GM23338 (cell line): ENCODE measurements at regions not wholly inside any gene's neighbourhood (a gene's known extent, or its start where the extent isn't known, plus 50 kb on each side); places are given as distances from the start of the nearest gene placed in this dataset.

Source experiments
- CREB1 ChIP-seq: fragments of 250-450 bp; sonication (Bioruptor Pico); IDR thresholded peaks from 2 replicates; pipeline ENCODE4 v1.5.0; 2020; ENCODE audit warnings: low read depth, mild to moderate bottlenecking, moderate library complexity
- EZH2 ChIP-seq: fragments of 200-600 bp; sonication (generic); IDR thresholded peaks from one replicate; pipeline ENCODE4 v1.8.0; 2017; ENCODE audit warnings: antibody characterized with exemption, mild to moderate bottlenecking, low read depth; ENCODE audit not compliant: unreplicated experiment
- EZH2phosphoT487 ChIP-seq: fragments of 200-600 bp; sonication (generic); IDR thresholded peaks from one replicate; pipeline ENCODE4 v1.8.1; 2018; ENCODE audit warnings: antibody characterized with exemption; ENCODE audit not compliant: unreplicated experiment
- JUNB ChIP-seq: IDR thresholded peaks from one replicate; pipeline ENCODE4 v1.6.1; 2016; ENCODE audit warnings: antibody characterized with exemption; ENCODE audit not compliant: unreplicated experiment
- NANOG ChIP-seq: IDR thresholded peaks from 2 replicates; pipeline ENCODE4 v1.6.1; 2016; ENCODE audit warnings: antibody characterized with exemption, borderline replicate concordance
- POLR2AphosphoS5 ChIP-seq: IDR thresholded peaks from 2 replicates; pipeline ENCODE4 v1.6.1; 2016; ENCODE audit warnings: antibody characterized with exemption, low read depth
- TF ChIP-seq, protein P1 (sequence below), 2 experiments: fragments of 200-600 bp in 1 of 2; sonication (generic) in 1 of 2; conservative IDR thresholded peaks; 2 replicates each; pipeline versions ENCODE4 v1.5.1 to v1.6.1; 2016 to 2017; ENCODE audit warnings: antibody characterized with exemption in 2 of 2, low read depth in 2 of 2, mild to moderate bottlenecking in 2 of 2, moderate library complexity in 1 of 2
- TF ChIP-seq, protein P2 (sequence below): IDR thresholded peaks from one replicate; pipeline ENCODE4 v1.6.1; 2018; ENCODE audit warnings: antibody characterized with exemption; ENCODE audit not compliant: unreplicated experiment

DNA sequence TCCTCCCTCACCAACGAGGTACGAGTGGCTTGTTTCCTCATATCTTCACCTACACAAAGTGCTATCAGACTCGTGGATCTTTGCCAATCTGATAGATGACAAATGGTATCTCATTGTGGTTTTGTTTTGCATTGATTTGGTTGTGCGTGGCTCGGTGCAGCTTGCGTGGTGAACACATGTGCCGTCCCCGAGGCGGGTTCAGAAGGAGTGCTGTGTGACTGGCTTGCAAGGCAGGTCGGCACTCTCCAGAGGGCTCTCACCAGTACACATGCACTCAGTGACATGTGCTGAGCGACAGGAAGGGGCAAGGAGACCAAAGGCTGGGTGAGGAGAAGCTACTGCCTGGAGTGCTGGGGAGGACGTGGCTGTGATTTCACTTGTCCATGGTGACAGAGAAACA, 95.3 kb upstream of the PITX1 start:
- TF ChIP-seq, protein P1, sequence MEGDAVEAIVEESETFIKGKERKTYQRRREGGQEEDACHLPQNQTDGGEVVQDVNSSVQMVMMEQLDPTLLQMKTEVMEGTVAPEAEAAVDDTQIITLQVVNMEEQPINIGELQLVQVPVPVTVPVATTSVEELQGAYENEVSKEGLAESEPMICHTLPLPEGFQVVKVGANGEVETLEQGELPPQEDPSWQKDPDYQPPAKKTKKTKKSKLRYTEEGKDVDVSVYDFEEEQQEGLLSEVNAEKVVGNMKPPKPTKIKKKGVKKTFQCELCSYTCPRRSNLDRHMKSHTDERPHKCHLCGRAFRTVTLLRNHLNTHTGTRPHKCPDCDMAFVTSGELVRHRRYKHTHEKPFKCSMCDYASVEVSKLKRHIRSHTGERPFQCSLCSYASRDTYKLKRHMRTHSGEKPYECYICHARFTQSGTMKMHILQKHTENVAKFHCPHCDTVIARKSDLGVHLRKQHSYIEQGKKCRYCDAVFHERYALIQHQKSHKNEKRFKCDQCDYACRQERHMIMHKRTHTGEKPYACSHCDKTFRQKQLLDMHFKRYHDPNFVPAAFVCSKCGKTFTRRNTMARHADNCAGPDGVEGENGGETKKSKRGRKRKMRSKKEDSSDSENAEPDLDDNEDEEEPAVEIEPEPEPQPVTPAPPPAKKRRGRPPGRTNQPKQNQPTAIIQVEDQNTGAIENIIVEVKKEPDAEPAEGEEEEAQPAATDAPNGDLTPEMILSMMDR (conservative IDR thresholded peaks at IDR 0.05; ENCODE audit: low read depth in 2 of 2) = no peak
- TF ChIP-seq CREB1 (no peak), POLR2AphosphoS5 (no peak), JUNB (no peak), EZH2phosphoT487 (no peak), NANOG (no peak), EZH2 (no peak)
- TF ChIP-seq, protein P2, sequence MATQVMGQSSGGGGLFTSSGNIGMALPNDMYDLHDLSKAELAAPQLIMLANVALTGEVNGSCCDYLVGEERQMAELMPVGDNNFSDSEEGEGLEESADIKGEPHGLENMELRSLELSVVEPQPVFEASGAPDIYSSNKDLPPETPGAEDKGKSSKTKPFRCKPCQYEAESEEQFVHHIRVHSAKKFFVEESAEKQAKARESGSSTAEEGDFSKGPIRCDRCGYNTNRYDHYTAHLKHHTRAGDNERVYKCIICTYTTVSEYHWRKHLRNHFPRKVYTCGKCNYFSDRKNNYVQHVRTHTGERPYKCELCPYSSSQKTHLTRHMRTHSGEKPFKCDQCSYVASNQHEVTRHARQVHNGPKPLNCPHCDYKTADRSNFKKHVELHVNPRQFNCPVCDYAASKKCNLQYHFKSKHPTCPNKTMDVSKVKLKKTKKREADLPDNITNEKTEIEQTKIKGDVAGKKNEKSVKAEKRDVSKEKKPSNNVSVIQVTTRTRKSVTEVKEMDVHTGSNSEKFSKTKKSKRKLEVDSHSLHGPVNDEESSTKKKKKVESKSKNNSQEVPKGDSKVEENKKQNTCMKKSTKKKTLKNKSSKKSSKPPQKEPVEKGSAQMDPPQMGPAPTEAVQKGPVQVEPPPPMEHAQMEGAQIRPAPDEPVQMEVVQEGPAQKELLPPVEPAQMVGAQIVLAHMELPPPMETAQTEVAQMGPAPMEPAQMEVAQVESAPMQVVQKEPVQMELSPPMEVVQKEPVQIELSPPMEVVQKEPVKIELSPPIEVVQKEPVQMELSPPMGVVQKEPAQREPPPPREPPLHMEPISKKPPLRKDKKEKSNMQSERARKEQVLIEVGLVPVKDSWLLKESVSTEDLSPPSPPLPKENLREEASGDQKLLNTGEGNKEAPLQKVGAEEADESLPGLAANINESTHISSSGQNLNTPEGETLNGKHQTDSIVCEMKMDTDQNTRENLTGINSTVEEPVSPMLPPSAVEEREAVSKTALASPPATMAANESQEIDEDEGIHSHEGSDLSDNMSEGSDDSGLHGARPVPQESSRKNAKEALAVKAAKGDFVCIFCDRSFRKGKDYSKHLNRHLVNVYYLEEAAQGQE = no peak
